Astrocyte of the hippocampus (primary cell): ENCODE measurements at regions not wholly inside any gene's neighbourhood (a gene's known extent, or its start where the extent isn't known, plus 50 kb on each side); places are given as distances from the start of the nearest gene placed in this dataset.

ENCODE experiments used
- DNase-seq: peaks from one replicate; pipeline ENCODE4 v3.0.0; 2011; ENCODE audit warnings: low read depth, low spot score

DNA sequence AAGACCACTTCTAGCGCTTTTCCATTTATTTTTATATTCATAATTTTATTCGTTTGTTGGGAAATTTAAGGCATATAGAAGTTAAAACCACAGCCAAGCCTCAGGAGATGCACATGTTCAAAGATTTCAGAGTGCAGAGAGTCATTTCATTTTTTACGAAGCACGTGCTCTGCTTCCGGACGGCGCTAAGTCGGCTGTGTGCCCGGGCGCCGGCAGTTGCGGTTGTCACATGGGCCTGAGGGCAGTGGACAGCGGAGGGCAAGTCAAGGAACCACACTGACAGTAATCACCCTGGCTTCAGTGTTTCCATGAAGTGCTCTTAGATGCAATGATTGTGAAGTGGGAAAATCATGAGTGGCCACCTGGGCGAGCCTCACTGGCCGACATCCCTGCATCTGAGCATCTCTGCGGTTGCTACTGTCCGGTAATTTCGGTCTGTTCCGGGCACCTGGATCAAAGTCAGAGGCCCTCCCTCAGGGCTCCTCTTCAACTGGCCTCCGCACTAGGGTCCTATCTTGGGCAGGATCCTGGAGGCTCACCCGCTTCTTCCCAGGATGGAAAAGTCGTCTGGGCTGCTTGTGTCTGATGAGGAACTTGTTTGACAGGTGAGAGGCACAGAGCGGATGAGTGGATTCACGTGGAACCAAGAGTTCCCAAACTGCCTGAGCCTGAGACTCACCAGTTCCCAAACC is 90.8 kb downstream of the DACT2 start:
- DNase-seq = no peak

DNA sequence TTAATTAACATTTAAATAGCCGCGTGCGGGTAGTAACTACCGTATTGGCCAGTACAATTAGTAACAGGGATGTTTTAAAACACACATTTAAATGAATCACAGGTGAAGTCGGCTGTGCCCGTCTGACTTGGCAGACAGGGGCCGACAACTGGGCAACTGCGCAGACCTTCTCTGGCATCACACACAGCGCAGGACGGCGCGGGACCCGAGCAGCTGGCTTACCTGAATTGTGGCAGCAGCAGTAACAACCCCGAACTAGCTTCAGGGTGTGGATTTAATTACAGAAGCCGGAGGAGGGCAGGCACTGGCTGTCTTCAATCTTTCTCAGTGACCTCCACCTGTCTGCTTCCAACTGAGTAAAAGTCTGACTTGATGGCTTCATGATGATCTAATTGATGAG is 91.7 kb downstream of the DACT2 start:
- no peak for DNase-seq

DNA sequence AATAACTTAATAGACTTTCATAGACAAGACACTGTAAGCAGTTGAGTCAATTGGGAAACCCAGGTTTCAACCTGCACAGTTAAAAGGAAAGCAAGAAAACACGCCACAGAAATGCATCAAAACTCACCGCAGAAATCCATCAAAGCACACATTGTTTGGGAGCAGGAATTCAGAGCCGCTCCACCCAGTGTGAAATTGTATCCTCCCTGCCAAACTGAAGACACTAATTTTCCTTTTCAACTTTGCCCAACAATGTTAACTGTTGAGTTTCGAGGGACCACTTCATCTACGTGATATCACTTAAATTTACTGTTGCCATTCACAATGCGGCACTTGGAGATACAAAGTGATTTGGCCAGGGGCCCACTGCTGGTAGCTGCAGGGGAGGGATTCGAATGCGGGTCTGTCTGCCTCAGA is 92.7 kb downstream of the DACT2 start:
- peak; percentile 48 for DNase-seq

- DNase-seq = no peak
Observed at GRCh38 chr6:168226061-168226752, 93.4 kb downstream of the DACT2 start.

GRCh38 chr6:168225471-168225911 is 94.1 kb downstream of the DACT2 start:
- DNase-seq = no peak

DNA sequence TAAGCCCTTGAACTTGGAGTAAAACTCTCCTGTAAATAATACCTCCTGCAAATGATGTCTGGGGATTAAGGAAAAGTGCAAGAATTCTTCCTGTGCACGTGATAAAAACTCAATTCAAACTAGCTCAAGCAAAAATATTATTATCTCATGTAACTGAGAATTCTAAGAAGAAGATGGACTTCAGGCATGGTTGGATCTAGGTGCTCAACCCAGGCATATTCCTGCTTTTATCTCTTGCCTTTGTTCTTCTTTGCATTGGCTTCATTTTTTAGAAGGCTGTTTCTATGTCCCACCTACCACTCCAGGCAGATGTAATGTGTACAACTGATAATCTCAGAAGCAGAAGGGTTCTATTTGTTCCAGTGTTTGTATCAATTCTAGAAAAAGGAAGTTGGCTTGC is 95.8 kb downstream of the DACT2 start:
- DNase-seq = no peak

- no peak for DNase-seq
Observed at GRCh38 chr6:168223150-168223549, 96.4 kb downstream of the DACT2 start.

GRCh38 chr6:168222115-168223043 is 97.2 kb downstream of the DACT2 start:
- DNase-seq = no peak

GRCh38 chr6:168221497-168222079 is 98.0 kb downstream of the DACT2 start:
- DNase-seq = no peak

GRCh38 chr6:168221000-168221399 is 98.6 kb downstream of the DACT2 start:
- no peak for DNase-seq

DNA sequence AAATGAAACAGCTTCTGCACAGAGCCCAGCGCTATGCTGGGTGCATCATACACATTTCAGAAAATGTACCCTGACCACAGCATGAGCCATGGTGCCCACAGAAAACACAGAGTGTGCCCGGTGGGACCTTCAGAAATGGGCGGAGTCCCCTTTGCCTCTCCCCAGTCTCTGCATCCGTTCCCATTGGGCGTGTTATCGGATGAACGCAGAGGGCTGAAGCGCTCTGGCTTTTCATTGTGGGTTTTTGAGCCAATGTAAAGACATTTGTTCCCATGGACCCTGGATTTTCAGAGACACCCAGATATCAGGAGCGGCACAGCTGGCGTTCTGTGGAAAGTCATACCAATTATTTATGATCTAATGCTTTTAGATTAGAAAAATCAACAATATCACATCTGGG is 99.8 kb downstream of the DACT2 start:
- no peak for DNase-seq

DNA sequence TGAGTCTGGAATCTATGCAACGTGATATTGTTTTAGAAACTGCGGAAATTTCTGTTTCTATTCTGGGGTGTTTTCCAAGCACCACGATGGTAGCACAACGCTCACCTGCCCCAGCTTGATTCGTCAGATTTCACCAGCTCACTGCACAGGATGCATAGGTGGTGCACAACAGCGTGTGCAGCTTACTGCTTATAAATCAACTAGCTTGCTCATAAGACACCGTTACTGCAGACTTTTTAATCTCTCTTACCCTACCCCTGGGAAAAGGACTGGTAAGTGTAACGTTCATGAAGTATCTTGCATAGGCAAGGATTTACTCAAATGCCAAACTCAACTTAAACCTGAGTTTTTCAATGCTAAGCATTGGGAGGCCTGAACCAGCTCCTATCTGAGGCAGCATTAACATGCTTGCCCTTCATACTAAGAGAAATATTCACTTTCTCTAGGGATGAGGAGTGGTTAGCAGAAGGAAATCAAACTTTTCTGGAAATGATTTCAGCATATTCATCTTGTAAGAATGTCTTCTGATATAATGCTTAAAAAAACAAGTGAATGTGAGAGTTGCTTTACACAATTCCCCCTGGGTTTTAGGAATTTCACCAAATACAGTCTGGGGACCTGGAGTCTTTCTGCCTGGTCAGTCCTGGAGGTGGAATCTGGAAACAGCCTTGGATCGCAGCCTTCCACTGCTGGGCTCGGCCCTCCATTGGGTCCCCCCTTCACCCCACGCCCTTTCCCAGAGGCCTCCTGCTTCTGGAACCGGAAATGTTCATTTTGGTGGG is 100.6 kb downstream of the DACT2 start:
- DNase-seq = no peak

- DNase-seq = peak; percentile 49
Observed at GRCh38 chr6:168217880-168218537, 101.6 kb downstream of the DACT2 start.

DNA sequence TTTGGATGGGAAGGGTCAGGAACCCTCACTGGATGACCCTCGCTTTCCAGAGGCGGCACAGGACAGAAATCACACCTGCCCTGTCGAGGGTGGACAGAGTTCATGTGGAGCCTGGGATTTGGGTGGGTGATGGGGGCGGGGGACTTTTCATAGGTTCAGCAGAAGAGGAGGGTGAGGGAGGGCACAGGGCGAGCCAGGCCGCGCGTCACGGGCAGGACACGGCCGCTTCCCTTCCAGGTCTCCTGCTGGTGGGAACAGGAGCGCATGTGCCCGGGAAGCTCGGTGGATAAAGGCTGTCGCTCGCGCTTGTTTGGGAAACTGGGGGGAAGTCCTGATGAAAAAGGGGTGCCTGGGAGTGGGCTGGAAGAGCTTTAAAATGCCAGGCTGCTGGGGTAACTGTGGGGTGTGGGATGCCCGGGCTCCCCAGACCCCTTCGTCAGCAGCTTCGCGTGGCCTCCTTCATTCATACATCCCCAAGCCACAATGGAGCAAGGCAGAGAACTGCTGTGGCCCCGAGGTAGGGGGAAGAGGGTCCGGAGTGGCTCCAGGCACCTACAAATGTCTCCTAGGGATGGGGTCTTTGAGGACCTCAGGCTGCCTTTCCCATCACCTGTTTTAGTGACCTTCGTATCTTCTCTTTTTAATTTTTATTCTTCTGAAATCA is 102.2 kb downstream of the DACT2 start:
- no peak for DNase-seq

DNA sequence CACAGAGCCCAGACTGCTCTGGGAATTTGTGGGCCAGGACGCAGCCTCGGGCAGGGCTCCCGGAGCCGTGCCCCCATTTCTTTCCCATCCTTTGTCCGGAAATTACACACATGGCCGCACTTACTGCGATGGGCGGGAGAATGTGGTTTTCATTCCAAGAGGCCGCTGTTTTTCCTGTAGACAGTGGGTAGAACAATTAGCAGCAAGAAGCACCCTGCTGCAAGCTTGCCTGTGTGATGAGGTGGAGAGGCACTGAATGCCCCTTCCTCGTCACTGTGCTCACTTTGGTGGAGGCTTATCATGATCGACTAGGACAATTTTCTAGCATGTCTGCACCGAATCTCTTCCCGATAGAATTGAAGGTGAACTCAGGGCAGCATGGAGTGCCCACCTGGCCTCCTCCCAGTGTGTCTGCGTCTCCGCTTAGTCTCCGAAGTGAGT is 102.8 kb downstream of the DACT2 start:
- peak; percentile 70 for DNase-seq

- no peak for DNase-seq
Observed at GRCh38 chr6:168216117-168216516, 103.5 kb downstream of the DACT2 start.

DNA sequence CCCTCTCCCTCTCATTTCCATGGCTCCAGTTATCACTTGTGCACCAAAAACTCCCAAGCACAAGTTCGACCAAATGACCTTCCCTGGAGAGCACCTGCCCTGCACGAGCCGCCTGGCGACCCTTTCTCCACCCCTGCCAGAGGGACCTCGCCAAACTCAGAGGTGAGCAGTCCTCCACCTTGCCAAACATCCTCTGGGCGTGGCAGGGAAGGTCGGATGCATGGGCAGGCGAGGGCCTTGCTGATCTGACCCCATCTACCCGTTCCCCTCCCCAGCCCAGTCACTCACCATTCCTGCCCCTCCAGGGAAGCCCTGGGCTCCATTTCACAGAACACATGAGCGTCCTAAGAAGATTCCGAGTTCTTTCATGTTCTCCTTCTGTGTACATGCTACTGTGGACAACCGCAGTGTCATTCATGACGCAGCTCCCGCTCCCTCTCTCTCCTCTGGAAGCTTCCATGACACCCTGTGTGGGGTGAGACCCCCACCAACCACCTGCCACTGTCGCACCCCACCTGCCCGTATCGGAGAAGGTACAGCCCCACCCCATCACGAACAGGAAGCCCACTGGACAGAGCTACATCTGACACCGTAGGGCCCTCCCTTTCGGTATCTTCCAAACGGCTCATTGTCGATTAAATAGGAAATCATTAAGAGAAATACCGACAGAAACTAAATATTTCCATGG is 104.3 kb downstream of the DACT2 start:
- no peak for DNase-seq

- DNase-seq = no peak
Observed at GRCh38 chr6:168214586-168215104, 104.9 kb downstream of the DACT2 start.

- DNase-seq = no peak
Observed at GRCh38 chr6:168213121-168213524, 106.5 kb downstream of the DACT2 start.
